ENCODE measurements at regions not wholly inside any gene's neighbourhood (a gene's known extent, or its start where the extent isn't known, plus 50 kb on each side); places are given as distances from the start of the nearest gene placed in this dataset.
A peak's percentile ranks its signal among the peaks of the same experiment; 100 is the strongest.

DNA sequence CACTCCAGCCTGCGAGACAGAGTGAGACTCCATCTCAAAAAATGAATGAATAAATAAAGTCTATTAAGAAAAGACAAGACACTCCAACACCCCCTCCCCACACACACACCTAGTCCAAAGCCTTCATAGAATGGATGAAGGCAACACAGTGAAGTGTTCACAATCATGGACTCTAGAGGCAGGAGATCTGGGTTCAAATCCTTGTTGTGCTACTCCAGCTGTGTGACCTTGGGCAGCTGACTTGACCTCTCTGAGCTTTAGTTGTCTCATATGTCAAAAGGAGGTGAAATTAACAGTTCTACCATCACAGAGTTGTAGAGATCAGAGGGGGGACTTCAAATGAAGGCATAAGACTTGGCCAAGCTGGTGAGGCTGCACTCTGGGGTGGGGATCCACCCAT, 95.8 kb upstream of the MAP1LC3B2 start:
- DNase-seq, result no peak

DNA sequence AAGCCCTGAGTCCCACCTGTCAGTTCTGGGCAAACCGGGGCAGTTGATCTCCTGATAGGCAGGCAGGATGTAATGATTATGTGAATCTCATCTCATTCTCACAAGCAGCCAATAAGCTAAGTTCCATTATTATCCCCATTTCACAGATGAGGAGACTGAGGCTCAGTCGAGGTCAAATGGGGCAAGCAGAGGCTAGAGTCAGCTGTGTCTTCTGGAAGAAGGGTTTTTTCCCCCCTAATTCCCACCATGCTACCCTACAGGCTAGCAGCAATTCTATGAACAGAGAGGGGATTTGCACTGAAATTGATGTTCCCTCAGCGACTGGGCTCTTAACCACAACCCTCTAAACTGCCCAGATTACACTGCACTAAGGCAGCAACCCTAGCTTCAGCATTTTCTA, 93.8 kb upstream of the MAP1LC3B2 start:
- DNase-seq, result no peak

DNA sequence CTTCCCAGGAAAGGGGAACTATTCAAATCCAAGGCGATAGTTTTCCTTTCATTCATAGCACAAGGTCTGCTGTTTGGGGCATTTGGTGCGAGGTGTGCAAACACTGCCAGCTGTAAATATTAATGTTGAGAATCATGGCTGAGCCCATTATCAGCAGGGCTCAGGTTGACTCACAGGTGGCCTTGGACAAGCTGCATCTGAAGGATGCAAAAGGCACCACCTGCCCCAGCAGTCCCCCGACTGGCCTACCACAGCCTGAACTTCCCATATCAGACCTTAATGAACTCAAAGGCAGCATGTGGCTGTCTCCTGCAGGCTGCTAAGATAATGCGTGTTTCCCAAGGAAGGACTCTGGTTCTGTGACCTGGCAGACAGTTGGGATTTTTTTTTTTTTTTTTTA, 93.3 kb upstream of the MAP1LC3B2 start:
- DNase-seq, result no peak

DNA sequence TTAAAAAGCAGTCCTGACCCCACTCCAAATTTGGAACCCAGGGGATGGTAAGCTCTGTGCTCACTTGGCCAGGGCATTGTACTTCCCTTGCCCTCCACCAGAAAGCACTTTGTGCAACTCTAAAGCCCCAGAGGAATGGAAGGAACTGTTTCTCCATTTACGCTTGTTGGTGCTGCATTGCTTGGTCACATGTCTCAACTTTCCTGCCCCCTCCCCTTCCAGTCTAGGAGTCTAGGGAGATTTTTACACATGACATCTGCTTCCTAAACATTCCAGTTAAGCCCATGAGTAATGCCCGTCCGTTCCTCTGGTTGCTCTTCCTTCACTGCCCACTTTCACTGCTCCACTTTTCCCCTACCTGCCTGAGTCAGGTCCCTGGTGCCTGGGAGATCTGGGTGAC, 92.6 kb upstream of the MAP1LC3B2 start:
- DNase-seq, result no peak

DNA sequence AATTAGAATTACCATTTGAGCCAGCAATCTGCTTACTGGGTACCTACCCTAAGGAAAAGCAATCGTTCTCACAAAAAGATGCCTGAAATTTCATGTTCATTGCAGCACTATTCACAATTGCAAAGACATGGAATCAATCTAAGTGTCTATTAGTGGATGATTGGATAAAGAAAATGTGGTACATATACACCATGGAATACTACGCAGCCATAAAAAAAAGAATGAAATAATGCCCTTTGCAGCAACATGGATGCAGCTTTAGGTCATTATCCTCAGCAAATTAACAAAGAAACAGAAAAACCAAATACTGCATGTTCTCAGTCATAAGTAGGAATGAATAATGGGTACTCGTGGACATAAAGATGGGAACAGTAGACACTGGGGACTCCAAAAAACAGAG, 89.8 kb upstream of the MAP1LC3B2 start:
- no peak for DNase-seq

DNA sequence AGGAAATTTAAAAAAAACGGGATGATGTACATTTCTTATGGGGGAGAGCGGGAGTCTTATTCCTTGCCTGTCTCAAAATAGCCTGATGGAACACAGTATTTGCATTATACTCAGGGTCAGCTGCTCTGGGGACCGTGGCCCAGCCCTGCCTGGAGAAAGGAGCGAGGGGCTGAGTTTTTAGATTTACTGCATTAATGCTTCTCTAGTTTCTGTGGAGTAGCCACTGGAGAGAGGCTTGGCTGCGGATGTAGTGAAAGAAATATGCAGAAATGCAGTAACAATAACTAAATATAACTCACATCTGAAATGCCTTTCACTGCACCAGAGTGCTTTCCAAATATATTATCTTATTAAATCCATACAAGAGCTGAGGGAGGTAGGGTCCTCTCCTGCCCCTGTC, 87.6 kb upstream of the MAP1LC3B2 start:
- DNase-seq, result no peak

DNA sequence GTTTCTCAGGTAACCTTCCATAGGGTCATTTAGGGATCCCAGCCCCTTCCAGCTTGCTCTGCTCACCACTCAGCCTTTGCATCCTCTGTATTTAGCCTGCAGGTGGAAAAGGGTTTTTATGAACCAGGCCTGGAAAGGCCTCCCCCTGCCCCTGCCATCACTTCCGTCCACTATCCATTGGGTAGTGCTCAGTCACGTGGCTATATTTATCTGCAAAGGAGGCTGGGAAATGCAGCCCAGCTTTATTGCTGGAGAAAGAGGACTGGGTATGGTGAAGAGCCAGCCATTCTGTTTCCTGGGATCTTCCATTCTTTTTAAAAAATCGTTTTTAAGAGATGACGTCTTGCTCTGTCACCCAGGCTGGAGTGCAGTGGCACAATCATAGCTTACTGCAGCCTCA, 87.0 kb upstream of the MAP1LC3B2 start:
- no peak for DNase-seq

DNA sequence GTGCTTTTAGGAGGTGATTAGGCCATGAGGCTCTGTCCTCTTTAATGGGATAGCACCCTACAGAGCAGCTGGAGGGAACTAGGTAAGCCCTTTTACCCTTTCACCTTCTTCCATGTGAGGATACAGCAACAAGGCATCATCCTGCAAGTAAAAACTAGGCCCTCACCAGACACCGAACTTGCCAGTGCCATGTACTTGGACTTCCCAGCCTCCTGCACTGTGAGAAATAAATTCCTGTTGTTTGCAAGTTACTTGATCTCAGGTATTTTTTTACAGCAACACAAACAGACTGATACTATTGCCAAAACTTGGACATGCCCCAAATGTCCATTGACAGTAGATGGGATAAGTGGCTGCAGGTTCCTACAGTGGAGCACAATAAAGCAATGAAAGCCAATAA, 85.8 kb upstream of the MAP1LC3B2 start:
- no peak for DNase-seq

DNA sequence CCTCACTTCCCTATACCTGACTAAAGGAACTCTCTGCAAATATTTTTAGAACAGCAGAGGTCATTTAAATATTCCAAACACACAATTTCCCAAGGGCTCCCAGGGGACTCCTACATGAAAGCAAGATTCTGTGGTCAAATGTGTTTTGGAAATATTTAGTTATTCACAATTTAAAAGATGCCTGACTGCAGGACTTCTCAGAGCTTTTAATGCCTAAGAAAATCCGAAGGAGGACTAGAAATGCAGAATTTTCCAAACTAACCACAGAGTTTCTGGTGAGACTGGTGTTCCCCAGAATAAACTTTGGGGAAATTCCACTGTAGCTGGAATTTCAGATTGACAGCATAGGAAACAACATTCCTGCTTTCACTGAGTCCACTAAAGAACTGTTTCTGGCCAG, 84.8 kb upstream of the MAP1LC3B2 start:
- no peak for DNase-seq

DNA sequence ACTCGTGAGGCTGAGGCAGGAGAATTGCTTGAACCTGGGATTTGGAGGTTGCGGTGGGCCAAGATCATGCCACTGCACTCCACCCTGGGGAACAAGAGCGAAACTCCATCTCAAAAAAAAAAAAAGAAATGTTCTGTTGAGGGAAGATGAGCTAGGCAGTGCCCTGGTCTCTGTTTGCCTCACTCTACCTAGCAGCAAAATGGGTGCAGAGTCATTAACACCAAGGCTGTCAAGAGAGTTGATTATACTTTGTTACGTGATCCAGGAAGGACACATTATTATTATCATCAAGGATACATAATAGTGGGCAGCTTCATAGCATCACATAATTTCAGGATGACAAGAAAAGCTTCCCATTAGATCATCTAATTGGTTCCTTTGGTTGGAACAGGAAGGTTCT, 84.3 kb upstream of the MAP1LC3B2 start:
- DNase-seq, result no peak

DNA sequence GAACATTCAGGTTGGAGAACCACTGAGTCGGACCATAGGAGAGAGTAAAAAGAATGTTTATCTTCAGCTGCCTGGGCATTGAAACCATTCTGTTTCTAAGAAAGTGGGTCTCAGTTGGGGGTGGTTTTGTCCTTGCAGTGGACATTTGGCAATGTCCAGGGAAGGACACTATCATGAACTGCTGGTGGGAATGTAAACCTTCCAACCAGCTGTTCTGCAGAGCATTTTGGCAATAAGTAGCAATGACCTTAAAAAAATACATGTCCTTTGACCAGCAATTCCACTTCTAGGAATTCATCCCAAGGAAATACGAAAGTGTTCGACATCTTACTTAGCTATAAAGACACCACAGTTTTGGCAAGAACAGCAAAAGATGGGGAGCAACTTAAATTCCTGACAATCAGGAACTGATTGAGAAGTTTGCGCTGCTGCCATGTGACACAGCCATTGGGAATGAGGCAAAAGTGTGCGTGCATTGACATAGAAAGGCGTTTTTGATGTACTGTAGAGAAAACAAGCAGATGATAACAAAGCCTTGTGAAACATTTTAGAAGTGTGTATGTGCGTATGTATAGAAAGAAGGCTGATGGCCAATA, 82.9 kb upstream of the MAP1LC3B2 start:
- no peak for DNase-seq

DNA sequence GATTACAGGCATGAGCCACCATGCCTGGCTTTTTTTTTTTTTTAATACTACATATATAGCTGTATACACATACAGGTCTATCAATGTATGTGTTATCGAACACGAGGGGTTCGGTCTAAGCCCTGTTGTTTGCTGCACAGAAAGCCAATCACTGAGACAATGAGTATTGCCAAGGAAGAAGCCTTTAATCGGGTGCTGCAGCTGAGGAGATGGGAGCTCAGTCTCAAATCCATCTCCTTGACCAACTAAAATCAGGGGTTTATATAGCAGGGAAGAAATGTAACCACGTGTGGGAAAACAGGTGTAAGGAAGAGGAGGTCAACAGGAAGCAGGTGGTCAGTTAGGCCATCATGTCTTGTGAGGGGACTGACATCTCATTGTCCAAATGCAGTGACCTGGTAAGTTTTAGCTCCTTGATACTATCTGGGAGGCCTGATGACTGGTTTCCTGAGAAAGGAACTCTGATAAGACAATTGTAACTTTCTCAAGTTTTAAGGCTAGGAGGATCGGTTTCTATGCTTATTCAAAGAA, 80.9 kb upstream of the MAP1LC3B2 start:
- DNase-seq, result no peak

DNA sequence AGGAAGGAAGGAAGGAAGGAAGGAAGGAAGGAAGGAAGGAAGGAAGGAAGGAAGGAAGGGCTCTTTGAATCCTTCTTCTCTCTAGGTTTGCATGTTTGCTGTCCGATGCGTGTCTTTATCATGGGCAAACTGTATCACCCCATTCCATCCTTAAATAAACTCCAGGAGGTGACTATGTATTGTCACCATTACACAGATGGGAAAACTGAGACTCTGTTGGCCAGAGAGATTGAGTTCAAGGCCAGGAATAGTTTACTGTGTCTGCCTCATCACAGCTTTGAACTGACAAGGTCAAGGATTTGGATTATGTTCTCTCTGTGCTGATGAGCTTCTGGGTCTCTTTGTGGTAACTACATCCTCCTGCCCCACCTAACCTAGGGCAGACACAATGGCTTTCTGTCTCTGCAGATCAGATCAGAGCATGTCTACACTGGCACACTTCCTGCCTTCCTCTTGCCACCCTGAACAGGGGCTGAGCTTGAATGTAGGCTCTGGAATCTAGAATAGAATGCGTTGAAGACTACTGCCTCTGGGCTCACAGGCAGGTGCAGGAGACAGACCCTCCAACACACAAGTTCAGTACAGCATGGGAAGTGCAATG, 78.9 kb upstream of the MAP1LC3B2 start:
- no peak for DNase-seq

DNA sequence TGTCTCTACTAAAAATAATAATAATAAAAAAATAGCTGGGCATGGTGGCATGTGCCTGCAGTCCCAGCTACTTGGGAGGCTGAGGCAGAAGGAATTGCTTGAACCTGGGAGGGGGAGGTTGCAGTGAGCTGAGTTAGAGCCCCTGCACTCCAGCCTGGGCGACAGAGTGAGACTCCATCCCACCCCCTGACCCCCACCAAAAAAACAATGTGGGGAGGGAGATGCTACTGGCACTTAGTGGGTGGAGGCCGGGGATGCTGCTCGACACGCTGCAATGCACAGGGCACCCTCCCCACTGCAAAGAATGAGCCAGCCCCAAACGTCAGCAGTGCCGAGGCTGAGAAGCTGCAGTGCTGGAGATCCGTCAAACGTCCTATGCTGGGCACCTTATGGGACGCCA, 77.5 kb upstream of the MAP1LC3B2 start:
- DNase-seq, result no peak

DNA sequence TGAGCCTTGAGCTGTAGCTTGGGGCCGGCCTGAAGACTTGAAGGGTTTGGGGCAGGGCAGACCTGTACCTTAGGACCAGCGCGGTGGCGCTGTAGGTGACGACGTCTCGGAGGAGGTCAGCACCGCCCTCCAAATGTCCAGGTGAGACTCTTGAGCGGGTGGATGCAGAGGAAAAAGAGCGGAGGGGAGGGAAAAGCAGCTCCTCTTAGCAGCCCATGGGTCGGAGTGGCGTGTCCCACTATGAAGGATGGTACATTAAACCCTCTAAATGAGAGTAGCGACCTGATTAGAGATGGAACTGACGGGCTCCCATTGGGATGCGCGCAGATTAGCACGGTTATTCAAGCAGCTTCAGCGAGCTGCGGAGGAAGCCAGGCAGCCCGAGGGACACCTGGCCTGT, 77.0 kb upstream of the MAP1LC3B2 start:
- no peak for DNase-seq

DNA sequence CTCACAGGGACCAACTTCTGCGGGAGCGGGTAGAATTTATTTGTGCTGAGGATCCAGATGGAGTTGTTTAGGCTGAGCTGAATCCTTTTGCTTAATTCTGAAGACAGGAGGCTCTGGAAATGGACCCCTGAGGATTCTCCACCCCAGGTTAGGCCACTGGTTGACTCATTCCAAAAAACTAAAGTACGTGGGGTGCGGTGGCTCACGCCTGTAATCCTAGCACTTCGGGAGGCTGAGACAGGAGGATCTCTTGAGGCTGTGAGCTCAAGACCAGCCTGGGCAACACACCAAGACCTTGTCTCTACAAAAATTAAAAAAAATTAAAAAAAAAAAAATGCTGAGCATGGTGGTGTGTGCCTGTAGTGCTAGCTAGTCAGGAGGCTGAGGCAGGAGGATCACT, 76.3 kb upstream of the MAP1LC3B2 start:
- no peak for DNase-seq

DNA sequence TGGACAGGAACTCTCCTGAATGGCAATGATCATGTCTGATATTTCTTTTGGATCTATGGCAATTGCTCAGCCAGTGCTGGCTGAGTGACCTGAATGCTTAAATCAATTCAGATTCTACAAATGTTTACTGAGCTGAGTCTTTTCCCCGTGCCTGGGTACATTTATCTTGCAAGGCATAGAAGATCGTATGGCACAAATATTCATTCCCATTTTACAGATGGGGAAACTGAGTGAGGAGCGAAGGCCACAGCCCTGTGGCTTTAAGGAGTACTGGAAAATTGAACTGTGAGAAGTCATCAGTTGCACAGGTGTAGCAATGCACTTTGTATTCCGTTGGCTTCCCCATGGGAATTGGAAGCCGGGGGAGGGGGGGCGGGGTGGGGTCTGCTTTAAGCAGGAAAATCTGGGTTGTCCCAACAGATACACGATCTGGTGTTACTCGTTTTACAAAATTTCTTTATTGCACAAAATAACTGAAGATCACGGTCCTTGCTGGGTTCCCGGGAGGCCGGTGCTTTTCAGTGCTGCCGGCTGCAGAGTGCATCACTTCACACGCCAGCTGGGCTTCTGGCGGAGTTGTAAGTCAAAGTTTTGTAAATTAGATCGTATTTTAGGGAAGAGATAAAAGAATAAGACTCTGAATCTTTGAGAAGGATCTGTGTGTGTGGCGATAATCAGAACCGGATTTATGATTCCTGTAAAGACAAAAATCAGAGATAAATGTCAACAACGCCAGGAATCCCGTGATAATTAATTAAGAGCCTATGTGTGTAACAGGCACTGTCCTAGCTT, 75.0 kb upstream of the MAP1LC3B2 start:
- DNase-seq, result no peak

DNA sequence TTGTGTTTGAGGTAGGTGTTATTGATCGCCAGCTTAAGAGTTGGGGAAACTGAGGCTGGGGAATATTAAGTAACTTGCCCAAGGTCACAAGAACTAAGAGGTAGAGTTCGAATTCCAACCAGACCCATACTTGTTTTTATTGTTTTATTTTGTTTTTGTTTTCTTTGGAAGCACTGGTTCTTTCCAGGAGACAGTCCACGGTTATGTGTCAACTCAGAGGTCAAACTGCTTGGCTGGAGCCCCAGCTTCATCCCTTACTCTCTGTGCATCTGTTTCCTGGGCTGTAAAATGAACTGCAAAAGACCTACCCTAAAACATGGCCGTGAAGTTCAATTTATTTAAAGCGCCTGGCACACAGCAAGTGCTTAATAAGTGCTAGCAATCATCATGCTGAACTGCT, 74.4 kb upstream of the MAP1LC3B2 start:
- no peak for DNase-seq

DNA sequence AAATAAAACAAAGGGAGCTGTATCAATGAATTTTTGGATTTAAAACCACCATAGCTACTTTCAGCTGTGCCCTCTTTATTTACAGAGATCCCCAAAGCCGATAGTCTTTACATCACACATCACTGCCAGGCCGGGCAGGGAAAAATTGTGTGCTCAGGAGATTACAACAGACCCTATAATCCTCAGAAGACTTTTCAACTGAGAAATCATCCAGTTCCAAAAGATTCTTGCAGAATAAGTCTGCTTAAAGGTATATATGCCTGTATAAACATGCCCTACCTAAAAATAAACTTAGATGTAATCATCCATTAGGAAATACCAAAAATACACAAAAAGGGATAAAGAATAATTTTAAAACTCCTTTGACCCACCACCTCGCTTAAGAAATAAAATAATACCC, 70.1 kb upstream of the MAP1LC3B2 start:
- DNase-seq, result no peak

DNA sequence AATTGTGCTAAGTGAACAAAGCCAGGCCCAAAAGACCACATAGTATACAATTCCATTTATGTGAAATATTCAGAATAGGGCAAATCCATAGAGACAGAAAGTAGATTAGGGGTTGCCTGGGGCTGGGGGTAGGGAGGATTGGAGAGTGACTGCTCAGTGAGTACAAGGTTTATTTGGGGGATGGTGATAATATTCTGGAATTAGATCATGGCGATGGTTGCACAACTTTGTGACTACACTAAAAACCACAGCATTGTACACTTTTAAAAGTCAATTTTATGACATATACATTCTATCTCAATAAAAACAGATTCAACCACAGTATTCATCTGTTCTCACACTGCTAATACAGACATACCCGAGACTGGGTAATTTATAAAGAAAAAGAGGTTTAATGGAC, 68.7 kb upstream of the MAP1LC3B2 start:
- DNase-seq, result no peak

DNA sequence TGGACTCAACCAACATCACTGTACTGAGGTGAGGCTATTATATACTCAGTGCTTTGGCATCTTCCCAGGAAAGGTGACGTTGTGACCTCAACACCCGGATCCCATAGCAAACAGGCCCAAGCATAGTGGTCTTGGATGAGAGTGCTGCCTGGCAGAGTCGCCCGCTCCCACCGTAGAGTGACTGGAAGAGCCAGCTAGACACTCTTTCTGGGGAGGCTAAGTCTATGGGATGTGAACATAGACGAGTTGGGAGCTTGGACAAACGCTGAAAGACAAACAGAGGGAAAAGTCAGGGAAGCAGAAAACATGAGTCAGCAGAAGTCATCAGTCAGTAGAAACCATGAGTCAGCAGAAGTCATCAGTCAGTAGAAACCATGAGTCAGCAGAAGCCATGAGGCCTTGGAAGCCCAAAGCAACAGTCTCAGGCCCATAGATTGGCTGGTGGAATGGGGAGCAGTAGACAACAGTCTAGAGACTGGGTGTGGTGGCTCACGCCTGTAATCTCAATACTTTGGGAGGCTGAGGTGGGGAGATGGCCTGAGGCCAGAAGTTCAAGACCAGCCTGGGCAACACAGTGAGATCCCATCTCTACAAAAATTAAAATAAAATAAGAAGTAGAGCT, 66.4 kb upstream of the MAP1LC3B2 start:
- peak; percentile 9 for DNase-seq

DNA sequence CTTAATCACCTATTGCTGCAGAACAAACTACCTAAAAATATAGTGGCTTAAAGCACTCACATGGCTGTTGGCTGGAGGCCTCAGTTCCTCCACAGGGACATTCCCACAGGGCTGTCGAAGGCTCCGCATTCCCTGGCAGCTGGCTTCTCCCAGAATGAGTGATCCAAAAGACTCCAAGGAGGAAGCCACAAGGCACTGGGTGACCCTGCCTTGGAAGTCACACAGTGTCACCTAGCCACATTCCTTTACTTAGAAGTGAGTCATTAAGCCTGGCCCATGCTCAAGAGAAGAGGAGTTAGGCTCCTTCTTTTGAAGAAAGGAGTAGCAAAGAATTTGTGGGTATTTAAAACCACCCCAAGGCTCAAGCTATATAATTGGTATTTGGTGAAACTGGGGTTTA, 63.9 kb upstream of the MAP1LC3B2 start:
- DNase-seq, result peak; percentile 25

DNA sequence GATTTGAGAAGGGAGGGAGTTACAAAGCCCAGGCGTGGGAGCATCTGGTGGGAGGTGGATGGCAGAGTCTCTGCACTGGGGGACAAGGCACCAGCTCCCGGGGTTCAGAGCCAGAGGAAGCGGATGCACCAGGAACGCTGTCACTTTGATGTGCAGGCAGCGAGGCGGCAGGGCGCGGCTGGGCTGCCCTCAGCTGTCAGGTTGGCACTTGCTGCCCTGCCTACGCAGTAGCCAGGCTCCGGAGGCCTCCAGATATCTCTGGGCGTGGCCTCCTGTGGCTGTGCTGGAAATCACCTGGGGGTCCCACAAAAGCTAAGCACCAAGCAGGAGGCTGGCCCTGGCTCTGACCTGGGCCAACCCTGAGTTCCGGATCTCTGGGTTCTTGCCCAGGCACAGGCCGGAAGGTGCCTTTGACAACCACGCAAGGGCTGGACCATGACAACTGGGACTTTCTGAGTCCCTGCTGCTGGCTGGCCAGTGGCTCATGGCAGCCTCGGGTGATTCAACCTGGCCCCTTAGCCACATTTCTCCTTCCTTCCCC, 62.1 kb upstream of the MAP1LC3B2 start:
- no peak for DNase-seq

DNA sequence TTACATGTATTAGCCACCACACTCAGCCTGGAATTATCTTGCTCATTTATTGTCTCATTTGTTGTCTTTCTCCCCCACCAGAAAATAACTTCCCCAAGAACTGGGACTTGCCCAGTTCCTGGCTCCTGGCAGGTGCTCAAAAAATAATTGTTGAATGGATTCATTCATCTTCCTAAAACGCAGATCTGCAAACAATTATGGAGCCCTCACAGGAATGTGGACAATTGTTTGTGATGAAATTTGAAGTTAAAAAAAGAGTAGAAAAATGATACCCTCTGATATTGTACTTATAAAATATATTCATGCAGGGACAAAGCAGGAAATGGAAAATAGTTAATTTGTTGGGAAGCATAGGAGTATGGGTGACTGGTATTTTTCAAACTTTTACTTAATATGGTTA, 60.7 kb upstream of the MAP1LC3B2 start:
- DNase-seq, result no peak
